Cerebellar cortex (tissue), 1 donor: ENCODE measurements at regions not wholly inside any gene's neighbourhood (a gene's known extent, or its start where the extent isn't known, plus 50 kb on each side); places are given as distances from the start of the nearest gene placed in this dataset.
A peak's percentile ranks its signal among the peaks of the same experiment; 100 is the strongest.
"Not testable (repeated sequence)": the region's sequence is repeated elsewhere in the genome, so short reads cannot be mapped to it uniquely, and the experiment has no call there.

Source experiments
- DNase-seq: peaks from one replicate; pipeline ENCODE4 v3.0.0-alpha.2; 2015; ENCODE audit warnings: low spot score

GRCh38 chr14:71566276-71566675, 366.0 kb upstream of the RGS6 start:
- DNase-seq: no peak

GRCh38 chr14:71567499-71568133, 364.6 kb upstream of the RGS6 start:
- DNase-seq: not testable (repeated sequence)

- DNase-seq: no peak
These were observed 357.3 kb upstream of the RGS6 start for GRCh38 chr14:71574976-71575375.

- no peak for DNase-seq
These were observed 355.8 kb upstream of the RGS6 start for GRCh38 chr14:71576472-71576871.

- DNase-seq: no peak
These were observed 352.9 kb upstream of the RGS6 start for GRCh38 chr14:71579331-71579730.

GRCh38 chr14:71582705-71583104, 349.5 kb upstream of the RGS6 start:
- DNase-seq: no peak

- DNase-seq: no peak
These were observed 349.0 kb upstream of the RGS6 start for GRCh38 chr14:71583194-71583593.

- no peak for DNase-seq
These were observed 348.5 kb upstream of the RGS6 start for GRCh38 chr14:71583705-71584104.

GRCh38 chr14:71585361-71585760, 346.9 kb upstream of the RGS6 start:
- DNase-seq: no peak

GRCh38 chr14:71586131-71586897, 345.9 kb upstream of the RGS6 start:
- DNase-seq: peak; percentile 87

- DNase-seq: no peak
These were observed 344.2 kb upstream of the RGS6 start for GRCh38 chr14:71588028-71588427.

GRCh38 chr14:71588576-71589215, 343.5 kb upstream of the RGS6 start:
- peak; percentile 39 for DNase-seq

GRCh38 chr14:71589609-71590008, 342.6 kb upstream of the RGS6 start:
- peak; percentile 25 for DNase-seq

GRCh38 chr14:71590131-71590530, 342.1 kb upstream of the RGS6 start:
- DNase-seq: peak; percentile 56

GRCh38 chr14:71591231-71591630, 341.0 kb upstream of the RGS6 start:
- peak; percentile 32 for DNase-seq

GRCh38 chr14:71591929-71592328, 340.3 kb upstream of the RGS6 start:
- DNase-seq: peak; percentile 46

GRCh38 chr14:71592361-71592760, 339.9 kb upstream of the RGS6 start:
- DNase-seq: peak; percentile 58

- DNase-seq: no peak
These were observed 338.3 kb upstream of the RGS6 start for GRCh38 chr14:71593966-71594365.

GRCh38 chr14:71594821-71595220, 337.4 kb upstream of the RGS6 start:
- peak; percentile 38 for DNase-seq

- no peak for DNase-seq
These were observed 336.8 kb upstream of the RGS6 start for GRCh38 chr14:71595441-71595840.

GRCh38 chr14:71597287-71597920, 334.8 kb upstream of the RGS6 start:
- no peak for DNase-seq

GRCh38 chr14:71597955-71598660, 334.1 kb upstream of the RGS6 start:
- no peak for DNase-seq
